Activated CD4-positive, alpha-beta T cell treated with anti-CD3 and anti-CD28 coated beads, Interleukin-2, amount 50 U/mL, for 16 hours (primary cell): ENCODE measurements at regions not wholly inside any gene's neighbourhood (a gene's known extent, or its start where the extent isn't known, plus 50 kb on each side); places are given as distances from the start of the nearest gene placed in this dataset.
A peak's percentile ranks its signal among the peaks of the same experiment; 100 is the strongest.

Experiments used
- DNase-seq: peaks from one replicate; pipeline ENCODE4 v3.0.0-alpha.2; 2020

DNA sequence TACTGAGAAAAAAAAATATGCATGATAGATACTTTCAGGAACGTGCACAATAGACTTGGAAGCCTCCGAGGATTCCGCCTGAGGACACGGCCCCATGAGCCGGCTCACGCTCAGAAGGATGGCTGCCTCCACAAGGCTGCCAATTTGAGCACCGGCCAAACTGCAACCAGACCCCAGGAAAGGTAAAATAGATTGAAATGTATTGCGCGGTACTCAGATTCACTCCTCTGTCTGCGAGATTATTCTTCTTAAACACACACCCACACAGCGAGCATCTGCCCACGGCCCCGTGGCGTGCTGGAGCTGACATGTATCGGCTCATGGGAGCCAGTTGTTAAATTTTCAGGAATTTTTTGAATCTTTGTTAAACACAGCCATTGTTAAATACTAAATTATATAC lies 653.2 kb upstream of the MKI67 start:
- DNase-seq: no peak

DNA sequence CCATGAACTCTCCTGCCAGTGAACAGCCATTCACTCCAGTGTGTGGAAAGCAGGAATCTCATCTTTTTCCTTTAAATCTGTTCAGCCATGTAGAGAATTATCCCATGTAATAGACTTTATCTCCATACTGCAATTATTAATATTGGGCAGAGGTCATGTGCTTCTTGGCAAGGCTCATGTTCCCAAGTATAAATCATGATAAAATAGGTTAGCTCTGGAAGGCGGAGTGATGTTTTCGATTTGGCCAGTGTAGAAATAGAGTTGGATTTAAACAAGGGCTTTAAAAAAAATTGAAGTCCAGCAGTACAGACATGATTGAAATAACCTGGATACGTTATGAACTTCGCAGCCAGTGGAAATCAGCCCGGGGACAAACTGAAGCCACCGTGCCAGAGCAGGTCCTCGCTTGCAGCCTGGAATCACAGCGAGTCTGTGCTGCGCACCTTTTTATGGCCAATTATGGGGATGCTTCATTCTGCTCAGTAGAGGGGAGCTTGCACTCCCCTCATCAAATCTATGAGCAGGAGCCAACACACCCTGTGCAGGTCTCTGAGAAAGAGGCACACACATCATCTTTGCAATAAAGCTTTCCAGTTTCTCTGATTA lies 654.0 kb upstream of the MKI67 start:
- DNase-seq: no peak

DNA sequence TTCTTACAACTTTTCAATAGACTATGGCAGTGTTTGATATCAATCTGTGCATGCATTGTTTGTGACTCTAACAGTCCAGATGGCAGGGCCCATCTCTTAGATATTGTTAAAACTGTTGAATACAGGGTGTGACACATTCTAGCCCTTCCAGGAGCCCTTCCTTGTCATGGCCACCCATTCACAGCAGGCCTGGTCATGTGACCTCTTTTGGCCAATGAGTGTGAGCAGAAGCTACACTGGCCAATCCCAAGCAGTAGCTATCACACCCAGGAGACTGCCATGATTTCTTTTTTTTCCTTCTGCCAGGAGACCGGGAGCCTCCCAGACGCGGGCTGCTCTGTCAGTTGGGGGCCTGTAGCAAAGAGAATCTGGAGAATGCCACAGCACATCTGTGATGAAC lies 655.4 kb upstream of the MKI67 start:
- DNase-seq: no peak

DNA sequence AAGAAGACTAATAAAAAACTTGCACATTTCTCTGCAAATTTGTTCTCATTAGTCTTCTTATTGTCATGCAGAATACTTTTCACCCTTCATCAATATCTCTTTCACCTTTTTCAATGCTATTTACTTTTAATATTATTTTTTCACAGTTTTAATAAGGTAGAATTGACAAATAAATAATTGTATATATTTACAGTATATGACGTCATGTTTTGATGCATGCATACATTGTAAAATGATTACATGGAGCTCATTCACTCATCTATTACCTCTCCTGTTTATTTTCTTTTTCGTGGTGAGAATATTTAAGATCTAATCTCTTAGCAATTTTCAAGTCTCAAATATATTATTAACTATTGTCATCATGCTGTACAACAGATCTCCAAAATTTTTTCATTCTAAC lies 658.2 kb upstream of the MKI67 start:
- DNase-seq: no peak

DNA sequence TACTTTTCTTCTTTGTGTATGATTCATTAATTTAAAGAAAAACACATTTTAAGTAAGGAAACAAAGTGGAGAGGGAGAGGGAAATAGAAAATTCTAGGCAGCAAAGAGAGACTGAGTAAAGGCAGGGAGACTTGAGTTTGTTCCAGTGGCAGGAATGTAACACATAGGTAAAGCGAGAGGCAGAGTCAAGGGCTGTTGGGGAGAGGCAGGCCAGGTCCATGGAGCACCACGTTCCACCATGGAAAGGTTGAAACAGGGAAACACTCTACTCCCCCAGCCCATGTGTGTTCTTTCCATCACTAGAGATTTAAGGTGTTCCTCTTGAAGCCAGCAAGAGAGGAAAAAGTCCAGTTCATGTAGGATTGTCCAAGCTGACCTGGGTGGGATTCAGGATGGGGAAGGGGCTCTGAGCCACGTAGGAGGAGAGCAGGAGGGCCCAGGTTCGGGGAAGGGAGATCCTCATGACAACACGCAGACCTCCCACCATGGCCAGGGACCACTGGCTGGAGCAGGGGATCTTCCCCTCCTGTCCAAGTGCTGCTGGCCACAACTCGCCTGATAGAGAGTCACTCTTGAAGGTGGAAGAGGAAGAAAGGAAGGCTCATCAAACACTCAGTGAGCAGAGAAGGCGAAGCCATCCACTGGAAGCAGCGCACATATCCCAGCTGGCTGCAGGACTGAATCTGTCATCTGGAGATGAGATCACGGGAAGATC lies 666.4 kb upstream of the MKI67 start:
- no peak for DNase-seq

DNA sequence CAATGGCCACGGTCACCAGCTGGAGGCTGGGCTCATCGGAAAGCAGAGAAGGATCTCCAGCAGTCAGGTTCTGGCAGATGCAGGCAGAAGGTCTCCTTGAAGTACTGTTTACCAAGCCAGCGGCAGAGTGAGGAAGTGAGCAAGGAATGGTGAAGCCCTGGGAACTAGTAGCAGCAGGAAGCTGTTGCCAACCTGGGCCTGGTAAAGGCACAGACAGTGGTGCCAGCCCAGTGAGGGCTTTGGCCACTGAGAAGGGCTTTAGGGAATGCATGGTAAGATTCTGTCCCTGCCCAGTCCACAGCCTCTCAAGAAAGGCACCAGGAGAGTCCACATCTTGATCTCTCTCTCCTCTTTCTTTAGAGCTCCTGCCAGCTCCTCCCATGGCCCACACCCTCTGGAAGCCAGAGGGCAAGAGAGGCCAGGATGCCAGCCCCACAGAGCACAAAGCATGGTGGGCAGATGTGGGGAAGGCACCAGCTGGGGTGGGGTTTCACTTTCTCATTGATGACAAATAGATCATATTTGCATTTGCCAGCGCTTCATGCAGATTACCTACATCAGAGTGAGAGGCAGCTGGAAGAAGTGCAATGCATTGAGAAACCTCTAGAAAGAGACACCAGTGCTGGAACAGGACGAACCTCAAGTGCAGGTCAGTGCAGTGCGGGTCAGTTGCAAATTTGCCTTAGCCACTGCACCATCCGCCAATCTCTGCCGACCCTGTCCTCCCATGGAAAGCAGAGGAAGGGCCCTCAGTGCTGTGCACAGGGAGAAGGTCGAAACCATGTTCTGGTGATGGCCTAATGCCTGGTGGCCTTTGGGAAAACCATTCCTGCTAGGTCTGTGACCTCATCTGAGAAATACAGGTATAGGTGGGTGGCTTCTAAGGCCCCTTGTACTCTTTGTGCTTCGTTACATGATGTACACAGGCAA lies 667.8 kb upstream of the MKI67 start:
- no peak for DNase-seq

DNA sequence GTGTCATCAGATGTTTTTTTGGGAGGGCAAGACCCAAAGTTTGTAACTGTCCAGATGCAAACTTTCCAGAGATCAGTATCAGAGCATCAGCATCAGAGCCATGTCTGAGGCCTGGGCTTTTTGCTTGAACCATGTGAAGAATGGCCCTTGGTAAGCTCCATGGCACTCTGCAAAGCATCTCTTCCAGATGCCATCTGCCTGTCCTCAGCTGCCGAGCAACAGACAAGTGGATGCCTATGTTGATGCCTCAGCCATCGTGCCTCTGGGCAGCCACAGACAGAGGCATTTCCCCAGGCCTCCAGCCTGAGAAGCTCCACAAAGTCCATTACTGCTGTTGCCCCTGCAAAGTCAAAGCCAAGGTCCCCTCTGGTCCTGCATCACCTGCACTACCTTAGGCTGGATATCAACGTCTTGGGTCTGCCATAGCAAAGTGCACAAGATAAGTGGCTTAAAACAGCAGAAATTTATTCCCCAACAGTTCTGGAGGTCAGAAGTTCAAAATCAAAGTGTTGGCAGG lies 670.2 kb upstream of the MKI67 start:
- no peak for DNase-seq

DNA sequence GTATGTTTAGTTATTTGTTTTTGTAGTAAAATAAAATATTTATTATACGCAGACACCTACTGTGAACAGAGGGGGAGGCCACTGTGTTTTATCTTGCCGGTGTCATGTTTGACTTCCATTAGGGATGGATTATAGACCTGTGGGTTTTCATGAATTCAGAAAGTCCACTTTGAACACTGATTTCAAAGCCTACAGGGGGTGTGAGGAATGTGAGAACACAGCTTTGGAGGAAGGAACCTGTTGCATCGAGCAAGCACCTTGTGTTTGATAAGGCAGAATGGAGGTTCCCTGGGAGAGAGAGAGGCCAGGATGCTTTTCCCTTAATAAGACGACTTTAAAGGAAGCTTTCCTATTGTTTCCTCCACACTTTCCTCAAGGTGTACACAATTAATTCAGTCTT lies 665.0 kb upstream of the MGMT start:
- DNase-seq: no peak

DNA sequence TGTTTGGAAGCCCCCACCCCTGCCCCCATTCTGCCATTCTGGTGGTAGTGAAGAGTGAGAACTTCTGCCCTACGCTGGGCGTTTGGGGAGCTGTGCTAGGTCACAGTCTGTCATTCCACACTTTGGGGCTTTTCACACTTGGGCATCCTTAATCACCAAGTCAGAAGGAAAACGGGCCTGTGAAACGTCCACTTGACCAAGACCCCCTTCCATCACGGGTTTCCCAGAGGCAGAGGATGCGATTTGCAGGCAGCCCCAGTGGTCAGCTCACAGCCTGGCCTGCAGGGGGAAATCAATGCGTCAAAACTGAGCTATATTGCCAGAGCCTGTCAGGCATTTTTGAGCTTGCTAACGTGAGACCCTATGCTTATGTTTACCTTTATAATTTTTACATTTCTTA lies 663.3 kb upstream of the MGMT start:
- no peak for DNase-seq

DNA sequence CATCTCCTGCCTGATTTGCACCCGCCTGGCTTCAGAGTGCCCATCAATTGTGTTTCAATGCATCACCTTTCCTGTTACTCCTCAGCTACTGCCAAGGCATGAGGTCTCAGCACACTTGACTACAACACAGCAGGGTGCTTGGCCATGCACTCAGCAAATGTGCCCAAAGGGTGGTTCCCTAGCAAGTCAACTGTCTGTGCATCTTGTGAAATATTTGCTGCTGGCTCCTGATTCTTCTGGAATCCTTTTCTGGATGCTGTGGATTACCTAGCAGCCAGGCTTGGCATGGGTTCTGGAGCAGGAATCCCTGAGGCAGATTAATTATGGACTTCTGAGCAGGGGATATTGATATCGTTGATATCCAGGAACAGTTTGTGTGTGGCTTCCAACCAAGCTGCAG lies 662.6 kb upstream of the MGMT start:
- no peak for DNase-seq

DNA sequence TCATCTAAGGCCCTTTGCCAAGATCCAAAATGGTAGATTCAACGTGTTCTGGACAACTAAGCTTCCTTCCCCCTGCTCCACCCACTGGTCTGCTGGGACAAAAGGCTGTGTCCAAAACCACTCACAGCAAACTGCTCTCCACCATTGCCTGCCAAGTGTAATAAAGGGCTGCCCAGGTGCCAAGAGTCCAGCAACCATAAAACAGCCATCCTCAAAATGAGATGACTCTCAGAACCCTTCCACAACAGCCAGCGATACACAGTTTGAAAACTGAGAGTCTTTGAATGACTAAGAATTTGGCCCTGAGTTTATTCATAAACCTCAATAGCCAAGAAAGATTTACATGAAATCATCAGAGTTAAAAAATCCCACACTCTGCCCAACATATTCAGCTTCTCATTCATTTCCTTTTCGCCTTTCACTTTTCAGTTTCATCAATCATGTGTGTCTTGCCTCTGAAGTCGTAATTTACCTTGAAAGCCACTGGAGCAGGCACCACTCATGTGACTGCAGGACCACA lies 658.1 kb upstream of the MGMT start:
- peak; percentile 2 for DNase-seq

DNA sequence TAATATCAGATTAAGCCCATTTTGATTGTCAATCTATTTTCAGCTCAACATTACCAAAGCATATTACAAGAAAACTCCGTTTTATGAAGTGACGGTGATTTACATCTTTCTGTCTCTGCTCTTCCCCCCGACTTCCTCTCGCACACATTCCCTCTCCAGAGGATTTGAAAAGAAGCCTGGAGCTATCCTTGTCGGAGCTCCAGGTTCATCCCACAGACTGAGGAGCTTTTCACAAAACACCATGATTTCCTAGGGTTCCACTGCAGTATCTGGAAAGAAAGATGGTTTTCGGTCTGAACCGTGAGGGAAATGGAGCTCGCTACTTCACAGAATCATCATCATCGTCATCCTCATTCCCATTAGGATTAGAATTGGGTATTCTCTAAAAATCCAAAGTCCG lies 655.5 kb upstream of the MGMT start:
- DNase-seq: no peak

DNA sequence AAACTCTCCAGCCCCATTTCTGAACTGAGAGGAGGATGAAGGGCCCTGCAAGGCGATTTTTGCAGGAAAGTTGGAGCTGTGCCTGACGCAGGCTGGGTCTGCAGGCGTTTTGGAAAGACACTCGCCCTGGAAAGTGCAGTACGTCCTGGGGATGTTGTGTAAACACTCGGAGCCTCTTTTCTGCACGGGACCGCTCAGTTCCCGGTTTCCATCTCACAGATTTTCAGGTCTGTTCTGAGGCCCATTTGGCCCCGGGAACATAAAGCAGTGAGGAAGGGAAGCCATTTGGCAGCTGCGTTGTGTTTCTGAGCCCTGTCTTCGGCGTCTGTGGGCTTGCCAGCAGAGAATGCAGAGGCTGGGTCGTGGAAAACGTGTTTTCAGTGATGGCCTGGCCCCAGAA lies 655.0 kb upstream of the MGMT start:
- DNase-seq: no peak

DNA sequence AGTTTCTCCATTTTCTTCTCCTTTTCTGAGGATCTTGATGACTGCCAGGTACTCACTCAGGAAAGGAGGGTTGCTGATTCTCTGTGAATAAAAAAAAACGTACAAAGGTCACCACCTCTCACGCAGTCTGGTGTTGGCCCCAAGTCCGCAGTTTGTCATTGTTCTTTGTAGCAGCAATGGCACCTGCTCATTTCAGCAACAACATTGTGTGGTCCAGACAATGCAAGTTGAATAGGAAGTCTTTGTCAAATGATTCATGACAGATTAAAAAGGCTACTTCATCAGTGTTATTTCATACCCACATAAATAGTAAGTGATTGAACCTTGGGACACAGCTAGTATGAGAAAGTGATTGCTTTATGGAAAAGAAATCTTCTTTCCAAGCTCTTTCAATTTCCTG lies 653.5 kb upstream of the MGMT start:
- DNase-seq: no peak

DNA sequence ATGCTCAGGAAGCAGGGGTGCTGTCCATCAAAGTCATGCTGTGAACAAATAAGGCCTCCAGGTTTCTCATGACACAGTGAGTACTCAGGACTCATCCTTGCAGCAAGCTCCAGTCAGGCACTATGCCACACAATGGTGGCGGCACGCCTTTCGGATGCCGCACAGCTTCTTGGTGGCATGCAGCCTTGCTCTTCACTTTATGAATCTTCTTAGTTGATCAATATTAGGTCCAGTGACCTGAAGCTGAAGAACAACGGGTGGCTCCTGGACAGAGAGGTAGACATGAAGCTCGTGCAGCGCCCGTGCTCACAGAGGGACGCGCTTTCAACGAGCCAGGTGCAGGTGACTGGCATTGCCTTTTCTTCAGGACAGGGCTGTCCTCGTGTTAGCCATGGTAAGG lies 653.0 kb upstream of the MGMT start:
- no peak for DNase-seq

DNA sequence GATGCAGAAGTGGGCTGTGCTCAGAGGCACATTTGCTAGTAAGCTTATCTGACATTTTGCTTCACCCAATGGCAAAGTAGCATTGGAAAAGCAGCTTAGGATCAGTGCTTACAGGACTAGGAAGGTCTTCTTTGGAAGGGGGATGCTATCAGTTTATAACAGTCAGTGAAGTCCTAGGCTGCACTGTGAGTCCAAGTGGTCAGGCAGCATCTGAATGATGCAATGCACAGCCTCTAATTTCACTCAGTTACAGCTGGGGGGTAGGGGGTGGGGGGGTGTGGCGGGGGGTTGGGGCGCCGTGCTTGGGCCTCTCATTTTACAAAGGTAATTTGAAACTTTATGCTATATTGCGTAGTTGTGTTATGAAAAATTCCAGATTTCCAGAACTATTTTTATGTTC lies 652.3 kb upstream of the MGMT start:
- DNase-seq: no peak

DNA sequence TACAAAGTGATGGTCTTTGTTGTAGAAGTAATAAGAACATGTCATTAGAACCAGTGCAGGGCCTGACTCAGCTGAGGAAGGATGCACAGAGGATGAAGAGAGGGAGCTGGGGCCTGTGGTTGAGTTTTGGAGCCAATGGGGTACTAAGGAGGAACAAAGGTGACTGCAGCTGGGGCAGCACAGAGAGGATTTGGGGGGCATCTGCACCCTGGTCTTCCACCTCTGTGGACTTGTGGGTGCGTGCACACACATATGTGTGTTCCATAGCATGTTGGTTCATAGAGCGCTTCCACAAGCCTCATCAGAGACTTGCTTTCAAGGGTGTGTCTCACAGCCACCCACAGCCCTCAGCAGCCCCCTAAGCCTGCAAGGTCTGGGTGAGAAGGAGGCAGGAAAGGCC lies 650.3 kb upstream of the MGMT start:
- no peak for DNase-seq

DNA sequence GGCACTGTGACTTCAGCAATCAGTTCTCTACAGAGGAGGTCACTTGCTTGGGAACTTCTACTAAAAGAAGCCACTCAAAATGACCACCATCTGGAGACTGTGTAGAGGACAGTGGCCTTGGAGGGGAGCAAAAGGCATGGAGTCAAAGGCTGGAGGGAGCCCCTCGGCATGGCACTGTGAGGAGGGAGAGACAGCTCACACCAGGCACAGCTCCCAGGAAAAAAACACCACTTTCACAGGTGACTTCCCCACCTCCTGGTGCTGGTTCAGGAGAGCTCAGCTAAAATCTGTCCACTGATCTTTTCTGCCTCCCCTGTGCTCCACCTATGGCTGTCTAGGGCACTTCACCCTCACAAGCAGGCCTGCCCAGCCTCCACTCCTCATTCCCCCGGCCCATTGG lies 649.4 kb upstream of the MGMT start:
- DNase-seq: no peak

DNA sequence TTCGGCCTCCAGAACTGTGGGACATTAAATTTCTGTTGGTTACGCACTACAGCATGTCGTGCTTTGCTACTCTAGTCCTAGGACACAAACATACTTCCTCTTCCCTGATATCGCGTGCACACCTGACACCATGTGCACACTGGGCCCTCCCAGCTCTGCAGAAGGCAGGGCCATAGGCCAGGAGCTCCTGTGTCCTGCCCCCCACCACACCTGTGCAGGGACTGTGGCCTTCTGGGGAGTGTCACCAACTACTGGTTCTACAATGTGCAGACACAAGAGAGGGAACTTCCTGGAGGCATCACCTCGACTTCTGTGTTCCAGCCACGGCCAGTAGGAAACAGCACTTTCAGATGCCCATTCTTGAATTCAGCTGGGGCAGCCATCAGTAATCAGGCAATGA lies 646.4 kb upstream of the MGMT start:
- no peak for DNase-seq

DNA sequence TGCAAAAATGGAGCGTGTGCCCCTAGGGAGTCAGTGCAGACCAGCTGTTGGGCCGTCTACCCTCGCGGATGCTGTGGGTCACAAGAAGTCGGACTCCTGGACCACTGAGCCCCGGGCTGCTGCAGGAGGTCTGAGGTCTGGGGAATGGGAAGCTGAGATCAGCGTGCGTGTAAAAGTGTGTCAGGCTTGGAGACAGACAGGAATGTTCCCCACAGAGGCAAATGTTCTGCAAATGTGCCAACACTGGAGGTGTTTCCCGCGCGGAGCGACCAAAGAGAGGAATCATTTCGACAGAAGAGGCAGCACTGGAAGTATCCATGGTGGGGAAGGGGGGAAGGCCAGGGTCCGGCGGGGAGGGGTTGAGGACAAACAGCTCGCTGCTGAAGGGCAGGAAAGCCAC lies 643.8 kb upstream of the MGMT start:
- DNase-seq: no peak

DNA sequence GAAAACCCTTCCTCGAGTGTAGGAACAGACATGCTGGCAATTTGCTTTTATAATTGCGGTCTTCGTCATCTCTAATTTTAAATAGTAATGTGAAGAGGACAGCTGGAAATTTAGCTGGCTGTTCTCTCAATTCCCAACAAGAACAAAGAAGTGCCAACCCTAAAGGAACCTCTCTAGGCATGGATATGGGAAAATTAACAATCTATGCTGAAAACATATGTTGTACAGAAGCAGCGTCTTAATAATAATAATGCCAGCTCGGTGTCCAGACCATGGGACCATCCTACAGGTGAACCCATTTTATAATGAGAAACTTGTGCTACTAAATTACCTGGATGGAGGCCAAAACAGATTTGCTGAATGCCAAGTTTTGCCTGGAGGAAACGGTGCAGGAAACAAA lies 641.4 kb upstream of the MGMT start:
- DNase-seq: no peak

DNA sequence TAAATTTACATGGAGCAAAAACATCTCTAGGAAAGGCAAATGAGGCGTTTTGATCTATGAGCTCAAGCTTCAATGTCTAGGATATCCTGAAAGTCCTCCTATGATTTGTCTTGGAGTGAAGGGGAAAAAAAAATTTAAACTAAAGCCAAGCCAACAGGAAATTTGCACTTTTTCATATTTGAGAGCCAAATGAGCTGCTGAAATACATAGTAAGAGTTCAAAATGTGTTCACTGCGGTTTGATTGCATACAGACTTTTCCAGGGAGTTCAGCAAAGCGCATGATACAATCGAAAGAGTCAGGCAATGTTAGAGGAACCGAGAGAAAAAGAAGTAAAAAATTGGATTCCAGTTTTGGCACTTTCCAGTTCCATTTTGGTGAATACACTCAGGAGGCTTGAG lies 633.4 kb upstream of the MGMT start:
- no peak for DNase-seq

DNA sequence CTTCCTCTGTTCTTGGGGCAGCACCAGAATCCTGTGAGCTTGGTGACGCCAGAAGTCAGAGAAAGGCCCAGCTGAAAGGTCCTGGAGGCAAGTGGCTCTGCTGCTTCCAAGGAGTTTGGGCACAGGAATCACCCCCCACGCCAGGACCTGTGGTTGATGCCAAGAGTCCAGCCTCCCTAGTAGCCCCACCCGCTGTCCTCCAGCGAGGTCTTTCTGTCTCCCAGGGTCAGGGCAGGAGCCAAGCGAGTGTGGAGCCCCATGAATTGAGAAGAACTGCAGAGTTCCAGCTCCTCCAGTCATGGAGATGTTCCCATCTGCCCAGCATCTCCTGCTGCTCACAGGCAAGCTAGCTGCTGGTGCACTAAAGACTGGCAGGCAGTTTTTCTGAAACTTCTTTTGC lies 631.7 kb upstream of the MGMT start:
- DNase-seq: no peak

DNA sequence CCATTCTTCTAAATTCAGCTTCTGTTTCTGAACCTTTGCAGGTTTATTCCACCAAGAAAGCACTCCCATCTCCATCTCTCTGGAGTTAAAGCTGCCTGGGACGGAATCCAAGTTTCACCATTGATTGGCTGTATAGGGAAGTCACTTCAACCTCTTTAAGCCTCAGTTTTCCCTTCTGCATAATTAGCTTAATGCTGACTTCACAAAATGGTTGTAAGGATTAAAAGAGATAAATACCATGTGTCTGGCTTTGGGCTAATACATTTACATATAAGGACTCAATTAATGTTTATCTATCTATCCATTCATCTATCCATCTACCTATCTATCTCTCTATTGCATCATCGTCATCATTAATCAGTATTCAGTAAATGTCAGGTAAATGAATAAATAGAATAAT lies 629.6 kb upstream of the MGMT start:
- DNase-seq: no peak
